Kidney (tissue), 13 donors: ENCODE measurements at regions not wholly inside any gene's neighbourhood (a gene's known extent, or its start where the extent isn't known, plus 50 kb on each side); places are given as distances from the start of the nearest gene placed in this dataset.

ENCODE experiments used
- DNase-seq, 5 donors: peaks; one replicate each; pipeline ENCODE4 v3.0.0-alpha.2; 2013 to 2020
- FAIRE-seq: peaks from 2 replicates; lab custom pipeline; 2012; peaks lifted over from hg19 to GRCh38; lab: Jason Lieb, UNC
- H3K27ac ChIP-seq, 2 donors: one replicate each; pipeline ENCODE4 v1.7.0; 2013; ENCODE audit warnings: low read depth in 2 of 2, low read length in 2 of 2, inconsistent platforms in 1 of 2
- H3K27me3 ChIP-seq: one replicate; pipeline ENCODE4 v1.7.1; 2013; ENCODE audit warnings: low read length, inconsistent platforms; ENCODE audit not compliant: control insufficient read depth, insufficient read depth
- H3K36me3 ChIP-seq, 3 donors: one replicate each; pipeline versions ENCODE4 v1.7.0 to v1.7.1; 2013; ENCODE audit warnings: low read length in 3 of 3, control low read depth in 1 of 3, inconsistent platforms in 1 of 3; ENCODE audit not compliant: insufficient read depth in 3 of 3, control insufficient read depth in 2 of 3
- H3K4me1 ChIP-seq, 3 donors: one replicate each; pipeline versions ENCODE4 v1.7.0 to v1.7.1; 2013; ENCODE audit warnings: low read length in 3 of 3, inconsistent platforms in 1 of 3, low read depth in 1 of 3; ENCODE audit not compliant: control insufficient read depth in 2 of 3, insufficient read depth in 2 of 3
- H3K4me3 ChIP-seq, 3 donors: one replicate each; pipeline versions ENCODE4 v1.7.0 to v1.8.1; 2013; ENCODE audit warnings: low read length in 3 of 3, control low read depth in 1 of 3, inconsistent platforms in 1 of 3
- H3K9ac ChIP-seq, 3 donors: one replicate each; pipeline versions ENCODE4 v1.7.0 to v1.7.1; 2013; ENCODE audit warnings: low read length in 3 of 3, control low read depth in 1 of 3, inconsistent platforms in 1 of 3
- H3K9me3 ChIP-seq, 3 donors: one replicate each; pipeline versions ENCODE4 v1.7.0 to v1.7.1; 2013; ENCODE audit warnings: low read length in 3 of 3, control low read depth in 1 of 3, inconsistent platforms in 1 of 3; ENCODE audit not compliant: control insufficient read depth in 2 of 3, insufficient read depth in 1 of 3
- intact Hi-C: fragments of 100-400 bp; cut with DNase I; formaldehyde crosslinking; loops from one replicate; pipeline ENCODE4 v1.11.1; 2022
- TF ChIP-seq, protein P1 (sequence below): IDR thresholded peaks from 3 replicates; pipeline ENCODE4 v1.5.1; 2012; ENCODE audit warnings: mild to moderate bottlenecking, moderate library complexity, borderline replicate concordance; ENCODE audit not compliant: insufficient read depth; ENCODE audit errors: extremely low read depth
- donor health status: control.
- donor health status: control.
- donor health status: control.
- donor health status: control.
- donor health status: control.
- donor health status: DM: yes; HTN: yes; CAD: no.
- donor health status: Normal renal cell carcinoma (clear cell type).

DNA sequence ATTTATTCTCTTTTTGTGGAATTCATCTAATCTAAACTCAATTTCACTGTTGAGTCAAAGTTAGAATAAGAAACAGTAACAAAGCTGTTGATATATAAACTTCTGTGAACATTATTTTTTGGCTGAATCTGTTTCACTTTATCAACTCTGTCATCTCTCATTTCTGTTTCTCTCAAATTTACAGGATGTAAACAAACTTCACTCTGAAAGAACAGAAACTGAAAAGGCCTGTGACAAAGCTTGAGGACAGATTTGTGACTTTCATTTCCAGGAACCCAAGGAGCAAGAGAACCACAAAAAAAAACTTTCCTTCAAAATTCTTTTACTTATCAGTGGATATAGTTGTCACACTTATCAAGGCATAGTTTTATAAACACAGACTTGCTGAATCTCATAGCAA, 447.9 kb upstream of the OPRM1 start:
- no peak for DNase-seq
- Histone ChIP-seq H3K27ac (no peak overlapping the region), H3K9me3 (no peaks in the 10 kb centered on the region), H3K4me3 (no peak overlapping the region), H3K9ac (no peak overlapping the region), H3K36me3 (no peaks in the 10 kb centered on the region), H3K27me3 (no peaks in the 10 kb centered on the region), H3K4me1 (no peaks in the 10 kb centered on the region)
- TF ChIP-seq, protein P1, sequence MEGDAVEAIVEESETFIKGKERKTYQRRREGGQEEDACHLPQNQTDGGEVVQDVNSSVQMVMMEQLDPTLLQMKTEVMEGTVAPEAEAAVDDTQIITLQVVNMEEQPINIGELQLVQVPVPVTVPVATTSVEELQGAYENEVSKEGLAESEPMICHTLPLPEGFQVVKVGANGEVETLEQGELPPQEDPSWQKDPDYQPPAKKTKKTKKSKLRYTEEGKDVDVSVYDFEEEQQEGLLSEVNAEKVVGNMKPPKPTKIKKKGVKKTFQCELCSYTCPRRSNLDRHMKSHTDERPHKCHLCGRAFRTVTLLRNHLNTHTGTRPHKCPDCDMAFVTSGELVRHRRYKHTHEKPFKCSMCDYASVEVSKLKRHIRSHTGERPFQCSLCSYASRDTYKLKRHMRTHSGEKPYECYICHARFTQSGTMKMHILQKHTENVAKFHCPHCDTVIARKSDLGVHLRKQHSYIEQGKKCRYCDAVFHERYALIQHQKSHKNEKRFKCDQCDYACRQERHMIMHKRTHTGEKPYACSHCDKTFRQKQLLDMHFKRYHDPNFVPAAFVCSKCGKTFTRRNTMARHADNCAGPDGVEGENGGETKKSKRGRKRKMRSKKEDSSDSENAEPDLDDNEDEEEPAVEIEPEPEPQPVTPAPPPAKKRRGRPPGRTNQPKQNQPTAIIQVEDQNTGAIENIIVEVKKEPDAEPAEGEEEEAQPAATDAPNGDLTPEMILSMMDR: no peak
- FAIRE-seq: no peak
- intact Hi-C loops: no loop called here

DNA sequence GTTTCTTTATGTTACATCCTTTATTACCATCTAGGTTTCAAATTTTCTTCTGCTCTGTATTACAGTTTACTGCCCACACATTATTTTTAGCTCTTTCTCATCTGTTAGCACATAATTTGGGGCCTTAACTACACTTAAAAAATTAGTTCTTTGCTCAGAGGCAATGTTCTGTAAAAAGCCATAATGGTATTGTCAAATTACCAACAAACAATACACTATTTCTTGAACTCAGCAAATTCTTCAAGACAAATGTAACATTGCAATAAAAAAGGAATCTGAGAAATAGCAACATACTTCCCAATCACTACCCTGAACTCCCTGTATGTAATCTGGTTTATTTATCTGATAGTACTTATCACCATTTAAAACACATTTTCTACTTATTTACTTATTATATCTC, 448.6 kb upstream of the OPRM1 start:
- no peak for FAIRE-seq
- H3K27ac ChIP-seq: no peak overlapping the region
- intact Hi-C loops: no loop called here
- TF ChIP-seq, protein P1: no peak
- H3K4me1 ChIP-seq: no peaks in the 10 kb centered on the region
- DNase-seq: no peak
- H3K9ac ChIP-seq: no peak overlapping the region
- H3K9me3 ChIP-seq: no peaks in the 10 kb centered on the region
- no peaks in the 10 kb centered on the region for H3K27me3 ChIP-seq
- no peaks in the 10 kb centered on the region for H3K36me3 ChIP-seq
- H3K4me3 ChIP-seq: no peak overlapping the region

DNA sequence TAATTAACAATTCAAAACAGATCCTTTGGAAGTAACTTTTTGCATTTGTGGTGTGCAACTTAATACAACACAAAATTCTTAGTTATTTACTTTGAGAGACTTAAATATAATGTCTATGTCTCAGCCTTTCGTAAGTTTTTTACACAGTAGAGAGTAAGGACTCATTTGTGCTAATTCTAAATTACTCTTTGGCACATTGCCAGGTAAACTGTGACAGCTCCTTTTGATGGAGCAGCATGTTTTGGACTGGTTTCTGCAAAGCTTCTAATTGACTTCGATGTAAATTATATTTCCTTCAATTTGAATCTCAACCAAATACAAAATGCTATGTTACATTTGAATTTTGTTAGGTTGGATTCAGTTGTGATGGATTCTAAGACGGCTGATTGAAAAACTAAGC, 450.7 kb upstream of the OPRM1 start:
- Histone ChIP-seq H3K9me3 (no peaks in the 10 kb centered on the region), H3K9ac (no peak overlapping the region), H3K27me3 (no peaks in the 10 kb centered on the region), H3K4me3 (no peak overlapping the region), H3K4me1 (no peaks in the 10 kb centered on the region), H3K27ac (no peak overlapping the region), H3K36me3 (no peaks in the 10 kb centered on the region)
- FAIRE-seq (no peak), DNase-seq (no peak)
- intact Hi-C loops: no loop called here
- TF ChIP-seq, protein P1: no peak

DNA sequence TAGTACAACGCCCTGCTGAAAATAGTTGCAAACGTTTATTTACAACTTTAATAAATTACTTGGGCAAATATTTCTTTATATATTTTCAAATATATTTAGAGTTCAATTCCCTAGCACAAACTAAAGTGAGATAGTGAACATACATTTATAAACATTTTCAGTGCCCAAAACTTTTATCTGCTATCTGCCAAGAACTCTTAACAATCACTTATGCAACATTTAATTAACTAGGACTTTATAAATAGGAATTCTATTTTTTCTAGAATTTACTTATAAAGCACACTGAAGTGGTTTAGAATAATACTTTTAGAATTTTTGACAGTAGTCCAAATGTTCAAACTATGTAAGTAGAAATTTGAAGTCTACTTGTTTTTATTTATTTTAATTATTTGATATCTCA, 452.6 kb upstream of the RGS17 start:
- Histone ChIP-seq H3K9me3 (no peaks in the 10 kb centered on the region), H3K36me3 (no peaks in the 10 kb centered on the region), H3K27ac (no peak overlapping the region), H3K4me1 (no peaks in the 10 kb centered on the region), H3K27me3 (no peaks in the 10 kb centered on the region), H3K9ac (no peak overlapping the region), H3K4me3 (no peak overlapping the region)
- FAIRE-seq (no peak), DNase-seq (no peak)
- intact Hi-C loops: no loop called here
- TF ChIP-seq, protein P1: no peak
